DOHH2 (cell line): ENCODE measurements at regions not wholly inside any gene's neighbourhood (a gene's known extent, or its start where the extent isn't known, plus 50 kb on each side); places are given as distances from the start of the nearest gene placed in this dataset.
"Not testable (repeated sequence)": the region's sequence is repeated elsewhere in the genome, so short reads cannot be mapped to it uniquely, and the experiment has no call there.

Experiments used
- H3F3A ChIP-seq: fragments of 200-600 bp; sonication (generic), shearing (Covaris generic); 2 replicates; pipeline ENCODE4 v1.6.0; 2016; ENCODE audit warnings: antibody characterized with exemption, mild to moderate bottlenecking; ENCODE audit not compliant: control insufficient read depth, insufficient read depth
- H3K27ac ChIP-seq: fragments of 200-600 bp; sonication (generic); 2 replicates; pipeline ENCODE4 v1.5.1; 2014; ENCODE audit warnings: low read depth, mild to moderate bottlenecking, low read length, moderate library complexity
- H3K27me3 ChIP-seq: fragments of 200-600 bp; sonication (generic); 2 replicates; pipeline ENCODE4 v1.6.1; 2014; ENCODE audit warnings: mild to moderate bottlenecking, low read length, mixed read lengths; ENCODE audit not compliant: control insufficient read depth
- H3K36me3 ChIP-seq: fragments of 200-600 bp; sonication (generic); 2 replicates; pipeline ENCODE4 v1.6.1; 2014; ENCODE audit warnings: mild to moderate bottlenecking, low read length, moderate library complexity, mixed read lengths; ENCODE audit not compliant: control insufficient read depth
- H3K4me1 ChIP-seq: fragments of 200-600 bp; sonication (generic); 2 replicates; pipeline ENCODE4 v1.6.1; 2014; ENCODE audit warnings: mild to moderate bottlenecking, low read length, mixed read lengths; ENCODE audit not compliant: control insufficient read depth
- H3K4me2 ChIP-seq: fragments of 200-600 bp; sonication (generic); 2 replicates; pipeline ENCODE4 v1.6.0; 2014; ENCODE audit warnings: mild to moderate bottlenecking, low read length, moderate library complexity
- H3K4me3 ChIP-seq: fragments of 200-600 bp; sonication (generic); 2 replicates; pipeline ENCODE4 v1.5.1; 2014; ENCODE audit warnings: mild to moderate bottlenecking, low read length, mixed read lengths
- H3K79me2 ChIP-seq: fragments of 200-600 bp; sonication (generic); 2 replicates; pipeline ENCODE4 v1.6.1; 2014; ENCODE audit warnings: mild to moderate bottlenecking, low read length, mixed read lengths; ENCODE audit not compliant: control insufficient read depth
- H3K9me2 ChIP-seq: fragments of 200-600 bp; sonication (generic); replicated peaks from 2 replicates; pipeline ENCODE4 v1.6.1; 2014; ENCODE audit warnings: mild to moderate bottlenecking, low read length, mixed read lengths; ENCODE audit not compliant: control insufficient read depth
- H3K9me3 ChIP-seq: fragments of 200-600 bp; sonication (generic); 2 replicates; pipeline ENCODE4 v1.6.1; 2014; ENCODE audit warnings: antibody characterized with exemption, low read length, mixed read lengths; ENCODE audit not compliant: control insufficient read depth, insufficient read depth
- H4K20me1 ChIP-seq: fragments of 200-600 bp; sonication (generic); 2 replicates; pipeline ENCODE4 v1.6.0; 2014; ENCODE audit warnings: low read depth, mild to moderate bottlenecking, antibody characterized with exemption, low read length, moderate library complexity; ENCODE audit not compliant: control insufficient read depth, insufficient read depth
- CTCF ChIP-seq: fragments of 200-600 bp; sonication (generic); IDR thresholded peaks from one replicate; pipeline ENCODE4 v1.5.1; 2014; ENCODE audit warnings: antibody characterized with exemption, mild to moderate bottlenecking, low read depth, low read length; ENCODE audit not compliant: poor library complexity, severe bottlenecking
- EZH2phosphoT487 ChIP-seq: fragments of 200-600 bp; sonication (generic); IDR thresholded peaks from 2 replicates; pipeline ENCODE4 v1.6.1; 2017; ENCODE audit warnings: borderline replicate concordance, mild to moderate bottlenecking, antibody characterized with exemption, low read length, moderate library complexity, mixed read lengths

GRCh38 chrX:18034504-18034903 is 173.4 kb upstream of the RAI2 start:
- H3K9me3 ChIP-seq, result no peaks in the 10 kb centered on the region
- TF ChIP-seq EZH2phosphoT487 (no peak), CTCF (no peak)
- no peak overlapping the region for H3K4me2 ChIP-seq

DNA sequence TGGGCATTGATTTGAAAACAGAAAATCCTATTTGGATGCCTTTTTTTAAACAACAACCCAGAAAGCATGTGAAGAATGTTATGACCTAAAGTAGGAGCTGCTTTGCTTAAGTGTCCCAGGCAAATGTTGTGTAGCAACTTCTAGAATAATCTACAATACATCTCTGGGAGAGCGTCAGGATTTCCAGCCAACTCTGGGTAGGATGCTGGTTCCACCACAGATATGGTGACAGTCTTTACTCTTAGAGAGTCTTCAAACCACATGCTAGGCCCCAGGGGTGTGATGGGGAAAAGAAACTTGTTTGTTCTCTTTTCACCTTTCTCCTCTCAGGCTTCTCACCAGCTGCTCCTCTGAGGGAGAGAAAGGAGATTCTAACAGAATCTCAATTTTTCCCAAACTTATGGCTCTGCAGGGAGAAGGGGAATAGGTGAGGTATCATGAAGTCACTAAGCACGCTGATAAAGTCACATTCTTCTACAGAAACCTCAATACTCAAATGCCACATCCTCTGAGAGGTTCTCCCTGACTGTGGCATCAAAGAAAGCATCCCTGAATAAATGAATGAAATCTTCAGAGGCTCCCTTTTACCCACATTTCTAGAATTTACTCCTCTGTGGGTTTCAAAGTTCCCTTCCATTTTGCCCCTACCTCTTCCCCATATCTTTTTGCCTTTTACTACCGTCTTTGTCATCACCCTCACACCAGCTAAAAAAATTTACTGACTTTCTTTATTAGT is 171.6 kb upstream of the RAI2 start:
- H3K36me3 ChIP-seq, result no peaks in the 10 kb centered on the region
- H3K4me2 ChIP-seq, result no peak overlapping the region
- no peaks in the 10 kb centered on the region for H3F3A ChIP-seq
- H3K9me2 ChIP-seq, result no peaks in the 10 kb centered on the region
- H4K20me1 ChIP-seq, result no peaks in the 10 kb centered on the region
- H3K4me3 ChIP-seq, result no peak overlapping the region
- H3K27ac ChIP-seq, result no peak overlapping the region
- H3K79me2 ChIP-seq, result no peaks in the 10 kb centered on the region
- no peaks in the 10 kb centered on the region for H3K4me1 ChIP-seq
- TF ChIP-seq EZH2phosphoT487 (no peak), CTCF (no peak)
- no peaks in the 10 kb centered on the region for H3K27me3 ChIP-seq
- no peaks in the 10 kb centered on the region for H3K9me3 ChIP-seq

More at GRCh38 chrX:18034504-18034903, 173.4 kb upstream of the RAI2 start:
- Histone ChIP-seq H3K36me3 (no peaks in the 10 kb centered on the region), H3K27ac (no peak overlapping the region), H3K79me2 (no peaks in the 10 kb centered on the region), H4K20me1 (no peaks in the 10 kb centered on the region), H3K9me2 (no peaks in the 10 kb centered on the region), H3F3A (no peaks in the 10 kb centered on the region), H3K4me1 (no peaks in the 10 kb centered on the region), H3K27me3 (no peaks in the 10 kb centered on the region), H3K4me3 (no peak overlapping the region)

DNA sequence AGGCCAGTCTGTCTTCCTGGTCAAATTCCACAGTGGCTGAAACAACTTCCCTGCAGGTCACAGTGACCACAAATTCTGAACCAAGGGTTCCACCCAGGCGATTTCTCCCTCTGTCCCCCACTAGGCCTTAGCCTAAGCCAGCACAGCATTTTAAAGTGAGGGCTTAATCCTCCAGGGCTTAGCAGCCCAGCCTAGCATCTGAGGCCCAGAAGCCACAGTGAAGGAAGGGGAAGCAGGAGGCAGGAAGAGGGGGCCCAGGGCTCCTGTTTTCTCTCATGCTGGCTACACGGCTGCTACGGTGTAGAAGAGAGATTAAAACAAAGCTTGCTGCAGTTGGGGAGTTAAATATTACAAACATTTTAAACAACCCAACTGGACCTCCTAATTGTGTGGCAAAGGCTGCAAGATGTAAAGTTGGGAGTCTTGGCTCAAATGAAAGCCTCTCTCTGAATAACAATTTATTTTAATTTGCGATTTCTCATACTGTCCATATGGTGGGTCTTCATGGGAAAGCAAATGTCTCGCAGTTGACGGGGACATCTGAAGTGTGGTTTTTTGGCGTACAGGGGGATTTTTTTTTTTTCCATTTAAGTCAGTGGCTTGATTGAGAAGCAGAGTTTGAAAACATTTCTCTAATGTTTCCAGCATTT is 170.8 kb upstream of the RAI2 start:
- Histone ChIP-seq H3K27me3 (no peaks in the 10 kb centered on the region), H3F3A (no peaks in the 10 kb centered on the region), H3K36me3 (no peaks in the 10 kb centered on the region), H3K4me2 (no peak overlapping the region), H4K20me1 (no peaks in the 10 kb centered on the region), H3K9me3 (no peaks in the 10 kb centered on the region), H3K9me2 (no peaks in the 10 kb centered on the region), H3K79me2 (no peaks in the 10 kb centered on the region), H3K27ac (no peak overlapping the region), H3K4me1 (no peaks in the 10 kb centered on the region), H3K4me3 (no peak overlapping the region)
- TF ChIP-seq EZH2phosphoT487 (no peak), CTCF (no peak)

GRCh38 chrX:18030656-18031055 is 169.6 kb upstream of the RAI2 start:
- H3K9me2 ChIP-seq, H3K27me3 ChIP-seq, H3K4me2 ChIP-seq, H3K4me1 ChIP-seq, H3K79me2 ChIP-seq, H3K36me3 ChIP-seq, H4K20me1 ChIP-seq, H3F3A ChIP-seq, H3K4me3 ChIP-seq, H3K9me3 ChIP-seq, H3K27ac ChIP-seq: not testable (repeated sequence)
